ENCODE measurements at regions not wholly inside any gene's neighbourhood (a gene's known extent, or its start where the extent isn't known, plus 50 kb on each side); places are given as distances from the start of the nearest gene placed in this dataset.

DNA sequence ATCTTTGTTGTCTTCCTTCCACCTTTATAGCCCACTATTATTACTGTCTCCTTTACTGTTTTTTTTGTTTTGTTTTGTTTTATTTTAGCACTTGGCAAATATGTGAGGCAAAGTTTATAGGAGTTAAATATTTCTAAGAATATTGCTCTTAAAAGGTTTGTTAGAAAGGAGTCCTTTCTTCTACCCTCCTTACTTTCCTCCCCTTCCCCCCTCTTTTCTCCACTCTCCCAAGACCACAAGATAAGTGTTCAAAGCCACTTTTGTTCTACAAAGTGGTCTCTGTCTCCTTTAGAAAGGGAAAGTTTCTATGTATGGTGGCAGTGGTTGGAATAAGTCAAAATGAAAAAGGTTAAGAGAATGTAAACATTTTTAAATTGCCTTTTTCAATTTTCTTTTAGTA lies 130.7 kb upstream of the TSC22D2 start:
- Histone ChIP-seq H3K27me3 (ENCODE audit: control insufficient read depth in 2 of 2, insufficient read depth in 2 of 2, low read length in 2 of 2) (no peaks in the 10 kb centered on the region), H3K9ac (ENCODE audit: insufficient read depth, low read length, poor library complexity, severe bottlenecking) (no peak overlapping the region), H3K4me3 (replicated peaks in 1 of 3; ENCODE audit: low read depth in 2 of 3, low read length in 3 of 3) (no peak overlapping the region), H3K36me3 (replicated peaks in 1 of 2; ENCODE audit: control insufficient read depth in 1 of 2, insufficient read depth in 2 of 2, low read length in 2 of 2) (no peaks in the 10 kb centered on the region), H3K4me2 (replicated peaks; ENCODE audit: extremely low read depth, low read length, poor library complexity, severe bottlenecking) (no peak overlapping the region), H3K27ac (ENCODE audit: low read depth in 1 of 2, low read length in 2 of 2) (no peak overlapping the region), H2AFZ (ENCODE audit: insufficient read depth, low read depth, low read length, poor library complexity, severe bottlenecking) (no peak overlapping the region), H3K79me2 (ENCODE audit: insufficient read depth, low read length) (no peaks in the 10 kb centered on the region), H3K9me3 (replicated peaks in 1 of 2; ENCODE audit: control insufficient read depth in 1 of 2, insufficient read depth in 1 of 2, low read length in 2 of 2) (peaks cover 0 to 9% of the 10 kb centered on the region in 2 donors), H4K20me1 (ENCODE audit: insufficient read depth, low read length) (no peaks in the 10 kb centered on the region), H3K4me1 (ENCODE audit: control insufficient read depth in 1 of 2, insufficient read depth in 2 of 2, low read length in 2 of 2) (peaks cover 14 to 20% of the 10 kb centered on the region in 2 donors)
- Mint-ChIP-seq H3K27ac (no peak overlapping the region), H3K36me3 (no peaks in the 10 kb centered on the region), H3K9me3 (peaks cover 0 to 9% (median 3%) of the 10 kb centered on the region in 7 donors), H3K4me1 (peaks cover 23% of the 10 kb centered on the region), H3K4me3 (no peak overlapping the region), H3K27me3 (ENCODE audit: low read depth in 3 of 3) (peaks cover 0 to 2% (median 0%) of the 10 kb centered on the region in 3 donors)
- TF ChIP-seq, protein P1, sequence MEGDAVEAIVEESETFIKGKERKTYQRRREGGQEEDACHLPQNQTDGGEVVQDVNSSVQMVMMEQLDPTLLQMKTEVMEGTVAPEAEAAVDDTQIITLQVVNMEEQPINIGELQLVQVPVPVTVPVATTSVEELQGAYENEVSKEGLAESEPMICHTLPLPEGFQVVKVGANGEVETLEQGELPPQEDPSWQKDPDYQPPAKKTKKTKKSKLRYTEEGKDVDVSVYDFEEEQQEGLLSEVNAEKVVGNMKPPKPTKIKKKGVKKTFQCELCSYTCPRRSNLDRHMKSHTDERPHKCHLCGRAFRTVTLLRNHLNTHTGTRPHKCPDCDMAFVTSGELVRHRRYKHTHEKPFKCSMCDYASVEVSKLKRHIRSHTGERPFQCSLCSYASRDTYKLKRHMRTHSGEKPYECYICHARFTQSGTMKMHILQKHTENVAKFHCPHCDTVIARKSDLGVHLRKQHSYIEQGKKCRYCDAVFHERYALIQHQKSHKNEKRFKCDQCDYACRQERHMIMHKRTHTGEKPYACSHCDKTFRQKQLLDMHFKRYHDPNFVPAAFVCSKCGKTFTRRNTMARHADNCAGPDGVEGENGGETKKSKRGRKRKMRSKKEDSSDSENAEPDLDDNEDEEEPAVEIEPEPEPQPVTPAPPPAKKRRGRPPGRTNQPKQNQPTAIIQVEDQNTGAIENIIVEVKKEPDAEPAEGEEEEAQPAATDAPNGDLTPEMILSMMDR (IDR thresholded peaks at IDR 0.05): no peak
- no peak for DNase-seq
- intact Hi-C loops (cut with micrococcal nuclease): no loop called here

DNA sequence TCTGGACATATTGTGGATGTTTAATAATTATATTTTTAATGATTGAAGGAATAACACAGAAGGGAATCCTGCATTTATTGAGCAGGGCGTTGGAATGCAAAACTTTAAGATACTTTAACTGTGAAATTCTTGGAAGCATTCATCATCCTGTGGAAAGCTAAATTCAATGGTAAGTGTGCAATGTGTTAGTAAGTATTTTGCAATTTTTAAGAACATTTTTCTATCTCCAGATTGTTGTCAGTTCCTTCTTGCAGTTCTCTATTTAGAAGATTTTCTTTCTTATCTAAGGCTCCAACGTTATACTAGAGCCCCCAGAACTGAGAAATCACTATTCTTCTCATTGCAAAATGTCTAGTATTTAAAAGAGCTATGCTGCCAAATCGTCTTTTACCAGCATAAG lies 132.2 kb upstream of the TSC22D2 start:
- Histone ChIP-seq H3K36me3 (replicated peaks in 1 of 2; ENCODE audit: control insufficient read depth in 1 of 2, insufficient read depth in 2 of 2, low read length in 2 of 2) (no peaks in the 10 kb centered on the region), H3K27me3 (ENCODE audit: control insufficient read depth in 2 of 2, insufficient read depth in 2 of 2, low read length in 2 of 2) (no peaks in the 10 kb centered on the region), H3K4me3 (replicated peaks in 1 of 3; ENCODE audit: low read depth in 2 of 3, low read length in 3 of 3) (no peak overlapping the region), H2AFZ (ENCODE audit: insufficient read depth, low read depth, low read length, poor library complexity, severe bottlenecking) (no peak overlapping the region), H3K4me1 (ENCODE audit: control insufficient read depth in 1 of 2, insufficient read depth in 2 of 2, low read length in 2 of 2) (peaks cover 14 to 20% of the 10 kb centered on the region in 2 donors), H3K4me2 (replicated peaks; ENCODE audit: extremely low read depth, low read length, poor library complexity, severe bottlenecking) (no peak overlapping the region), H4K20me1 (ENCODE audit: insufficient read depth, low read length) (no peaks in the 10 kb centered on the region), H3K27ac (ENCODE audit: low read depth in 1 of 2, low read length in 2 of 2) (no peak overlapping the region), H3K9me3 (replicated peaks in 1 of 2; ENCODE audit: control insufficient read depth in 1 of 2, insufficient read depth in 1 of 2, low read length in 2 of 2) (peaks cover 0 to 7% of the 10 kb centered on the region in 2 donors), H3K79me2 (ENCODE audit: insufficient read depth, low read length) (no peaks in the 10 kb centered on the region), H3K9ac (ENCODE audit: insufficient read depth, low read length, poor library complexity, severe bottlenecking) (no peak overlapping the region)
- no peaks in the 10 kb centered on the region for H3K36me3 Mint-ChIP-seq
- TF ChIP-seq, protein P1 (IDR thresholded peaks at IDR 0.05): no peak
- peaks cover 0 to 2% (median 0%) of the 10 kb centered on the region in 3 donors for H3K27me3 Mint-ChIP-seq (ENCODE audit: low read depth in 3 of 3)
- DNase-seq: no peak
- intact Hi-C loops (cut with micrococcal nuclease): no loop called here
- H3K4me3 Mint-ChIP-seq: no peak overlapping the region
- peaks cover 0 to 7% (median 3%) of the 10 kb centered on the region in 7 donors for H3K9me3 Mint-ChIP-seq
- H3K4me1 Mint-ChIP-seq: peaks cover 23% of the 10 kb centered on the region
- no CpG with 5 or more reads among the region's 3 CpGs for WGBS (ENCODE audit: insufficient coverage)
- H3K27ac Mint-ChIP-seq: no peak overlapping the region

Data from CD14-positive monocyte (primary cell).